ENCODE measurements at regions not wholly inside any gene's neighbourhood (a gene's known extent, or its start where the extent isn't known, plus 50 kb on each side); places are given as distances from the start of the nearest gene placed in this dataset.

DNA sequence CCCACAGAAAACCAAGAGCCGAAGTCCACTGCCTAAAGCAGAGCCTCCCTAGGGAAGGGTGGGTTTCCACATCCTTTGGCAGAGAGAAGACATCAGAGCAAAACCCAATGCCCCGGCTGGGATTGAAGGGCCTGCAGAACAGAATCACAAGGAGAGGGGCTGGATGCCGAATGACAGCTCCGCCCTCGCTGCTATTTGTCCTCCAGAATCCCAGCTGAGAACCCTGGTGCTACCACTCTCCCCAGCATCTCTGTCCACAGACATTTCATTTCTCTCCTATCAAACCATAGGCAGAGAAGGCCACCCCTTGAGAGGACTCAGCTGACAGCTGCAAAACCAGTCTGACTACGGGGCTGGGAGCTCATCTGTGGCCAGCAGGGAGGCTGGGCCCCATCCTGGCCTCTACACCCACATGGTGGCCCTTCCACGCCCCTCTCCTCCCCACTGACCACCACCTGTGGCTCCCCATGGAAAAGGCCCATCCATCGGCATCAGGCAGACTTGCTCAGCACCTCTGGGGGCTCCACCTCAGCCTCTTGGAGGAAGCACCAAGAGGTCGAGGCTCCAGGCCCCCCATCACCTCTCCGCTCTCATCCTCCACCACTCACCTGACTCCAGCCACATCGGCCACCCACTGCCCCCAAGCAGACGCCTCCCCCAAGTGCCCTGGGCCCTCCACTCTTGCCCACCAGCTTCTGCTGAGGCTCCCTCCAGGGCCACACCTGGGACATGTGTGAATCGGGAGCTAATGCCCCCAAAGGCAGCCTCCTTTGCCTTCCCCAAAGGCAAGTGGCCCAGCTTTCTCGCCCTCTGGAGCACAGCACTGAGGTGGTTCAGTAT lies 288.5 kb downstream of the C16orf95 start:
- Mint-ChIP-seq H3K36me3 (ENCODE audit: low read depth, unreplicated experiment) (no peaks in the 10 kb centered on the region), H3K27me3 (ENCODE audit: unreplicated experiment) (peaks cover 6% of the 10 kb centered on the region), H3K9me3 (ENCODE audit: unreplicated experiment) (peaks cover 3% of the 10 kb centered on the region), H3K4me1 (ENCODE audit: unreplicated experiment) (peaks cover 7% of the 10 kb centered on the region), H3K4me3 (ENCODE audit: unreplicated experiment) (no peak overlapping the region), H3K27ac (ENCODE audit: unreplicated experiment) (no peak overlapping the region)
- DNase-seq (ENCODE audit: low spot score), result no peak
- no peak for TF ChIP-seq CTCF (IDR thresholded peaks at IDR 0.05; ENCODE audit: unreplicated experiment)

- Mint-ChIP-seq H3K4me1 (ENCODE audit: unreplicated experiment) (no peaks in the 10 kb centered on the region), H3K27ac (ENCODE audit: unreplicated experiment) (no peak overlapping the region), H3K36me3 (ENCODE audit: low read depth, unreplicated experiment) (no peaks in the 10 kb centered on the region), H3K9me3 (ENCODE audit: unreplicated experiment) (peaks cover 3% of the 10 kb centered on the region), H3K27me3 (ENCODE audit: unreplicated experiment) (peaks cover 5% of the 10 kb centered on the region), H3K4me3 (ENCODE audit: unreplicated experiment) (no peak overlapping the region)
- no peak for DNase-seq (ENCODE audit: low spot score)
- TF ChIP-seq CTCF (IDR thresholded peaks at IDR 0.05; ENCODE audit: unreplicated experiment), result no peak
These were observed 284.6 kb downstream of the C16orf95 start for GRCh38 chr16:87032554-87032953.

GRCh38 chr16:87033021-87033471 lies 284.1 kb downstream of the C16orf95 start:
- no peak for DNase-seq (ENCODE audit: low spot score)
- no peak overlapping the region for H3K4me3 Mint-ChIP-seq (ENCODE audit: unreplicated experiment)
- H3K27me3 Mint-ChIP-seq (ENCODE audit: unreplicated experiment), result peaks cover 3% of the 10 kb centered on the region
- no peak overlapping the region for H3K27ac Mint-ChIP-seq (ENCODE audit: unreplicated experiment)
- no peaks in the 10 kb centered on the region for H3K36me3 Mint-ChIP-seq (ENCODE audit: low read depth, unreplicated experiment)
- peaks cover 3% of the 10 kb centered on the region for H3K9me3 Mint-ChIP-seq (ENCODE audit: unreplicated experiment)
- H3K4me1 Mint-ChIP-seq (ENCODE audit: unreplicated experiment), result no peaks in the 10 kb centered on the region
- TF ChIP-seq CTCF (IDR thresholded peaks at IDR 0.05; ENCODE audit: unreplicated experiment), result no peak

DNA sequence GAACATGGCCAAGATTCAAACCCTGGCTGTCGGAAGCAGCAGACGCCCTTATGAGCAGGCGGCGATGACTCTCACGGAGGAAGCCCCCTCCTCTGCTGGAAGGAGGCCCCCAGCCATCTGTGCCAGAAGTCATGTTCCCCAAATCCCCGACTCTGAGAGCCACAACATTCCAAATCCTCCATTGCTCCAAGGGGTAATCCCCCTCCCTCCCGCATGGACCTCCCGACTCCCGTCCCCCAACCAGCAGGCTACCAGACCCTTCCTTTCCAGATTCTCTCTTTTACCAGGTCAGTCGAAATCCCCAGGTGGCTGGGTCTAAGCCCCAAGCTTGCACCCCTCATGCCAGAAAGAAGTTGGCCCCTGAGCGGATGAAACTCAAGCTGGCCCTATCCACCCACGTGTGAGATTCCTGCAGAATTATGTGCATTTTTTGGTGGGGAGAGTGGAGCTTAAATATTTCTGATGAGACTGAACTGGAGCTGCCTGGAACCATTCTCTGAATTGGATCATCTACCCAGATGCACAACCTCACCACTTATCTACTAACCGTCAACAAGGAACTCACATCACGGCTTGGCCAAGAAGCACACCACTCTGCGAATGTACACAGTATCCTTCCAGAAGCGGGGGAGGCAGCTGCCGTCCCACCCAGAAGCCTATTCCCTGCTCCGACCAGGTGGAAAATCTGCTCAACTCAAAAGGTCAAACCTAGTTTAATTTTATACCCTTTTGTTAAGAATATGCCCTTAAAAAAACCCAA lies 283.5 kb downstream of the C16orf95 start:
- TF ChIP-seq CTCF (IDR thresholded peaks at IDR 0.05; ENCODE audit: unreplicated experiment), result no peak
- H3K27ac Mint-ChIP-seq (ENCODE audit: unreplicated experiment), result no peak overlapping the region
- no peak overlapping the region for H3K4me3 Mint-ChIP-seq (ENCODE audit: unreplicated experiment)
- DNase-seq (ENCODE audit: low spot score), result no peak
- H3K27me3 Mint-ChIP-seq (ENCODE audit: unreplicated experiment), result peaks cover 3% of the 10 kb centered on the region
- no peaks in the 10 kb centered on the region for H3K4me1 Mint-ChIP-seq (ENCODE audit: unreplicated experiment)
- no peaks in the 10 kb centered on the region for H3K36me3 Mint-ChIP-seq (ENCODE audit: low read depth, unreplicated experiment)
- peaks cover 3% of the 10 kb centered on the region for H3K9me3 Mint-ChIP-seq (ENCODE audit: unreplicated experiment)

DNA sequence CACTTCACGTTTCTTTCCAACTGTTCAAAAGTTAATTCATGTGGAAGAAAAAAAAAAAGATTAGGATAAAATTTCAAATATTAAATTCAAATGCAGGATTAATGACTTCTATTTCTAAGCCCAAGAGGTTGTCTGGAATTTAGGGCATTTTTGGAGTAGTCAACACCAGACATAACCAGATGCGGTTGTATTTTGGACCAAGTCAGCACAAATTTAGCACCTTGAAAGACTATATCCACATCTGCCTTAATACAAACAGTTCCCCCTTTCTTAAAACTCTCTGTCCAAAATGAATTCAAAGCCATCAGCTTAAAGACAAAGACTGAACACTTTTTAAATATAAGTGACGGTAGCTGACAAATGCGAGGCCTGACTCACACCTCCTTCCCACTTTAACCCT lies 282.9 kb downstream of the C16orf95 start:
- no peaks in the 10 kb centered on the region for H3K36me3 Mint-ChIP-seq (ENCODE audit: low read depth, unreplicated experiment)
- H3K4me3 Mint-ChIP-seq (ENCODE audit: unreplicated experiment), result no peak overlapping the region
- H3K27me3 Mint-ChIP-seq (ENCODE audit: unreplicated experiment), result peaks cover 3% of the 10 kb centered on the region
- no peak overlapping the region for H3K27ac Mint-ChIP-seq (ENCODE audit: unreplicated experiment)
- H3K4me1 Mint-ChIP-seq (ENCODE audit: unreplicated experiment), result no peaks in the 10 kb centered on the region
- TF ChIP-seq CTCF (IDR thresholded peaks at IDR 0.05; ENCODE audit: unreplicated experiment), result no peak
- no peak for DNase-seq (ENCODE audit: low spot score)
- peaks cover 3% of the 10 kb centered on the region for H3K9me3 Mint-ChIP-seq (ENCODE audit: unreplicated experiment)

Measured in endothelial cell (in vitro differentiated cells).